ENCODE measurements at regions not wholly inside any gene's neighbourhood (a gene's known extent, or its start where the extent isn't known, plus 50 kb on each side); places are given as distances from the start of the nearest gene placed in this dataset.

- Histone ChIP-seq H3K9me3 (ENCODE audit: insufficient read depth, low read length) (no peaks in the 10 kb centered on the region), H3K4me3 (ENCODE audit: insufficient read length, low read depth) (no peak overlapping the region), H3K9ac (ENCODE audit: insufficient read length, low read depth) (no peak overlapping the region), H3K4me1 (ENCODE audit: insufficient read depth, insufficient read length) (no peaks in the 10 kb centered on the region), H3K36me3 (ENCODE audit: insufficient read depth, insufficient read length, low read length) (no peaks in the 10 kb centered on the region), H3K27me3 (ENCODE audit: insufficient read depth, insufficient read length) (no peaks in the 10 kb centered on the region)
- DNase-seq (ENCODE audit: low read depth, low spot score) = no peak
- no peak for TF ChIP-seq YY1 (IDR thresholded peaks at IDR 0.05; ENCODE audit: insufficient read depth, insufficient read length)
- TF ChIP-seq SUZ12 (IDR thresholded peaks at IDR 0.05; ENCODE audit: extremely low read depth, insufficient read depth, insufficient read length) = no peak
- TF ChIP-seq ZNF274 (IDR thresholded peaks at IDR 0.05; ENCODE audit: low read depth, low read length) = no peak
These were observed 104.8 kb upstream of the ZNF217 start for GRCh38 chr20:53698371-53698978.

GRCh38 chr20:53695797-53696527, 102.3 kb upstream of the ZNF217 start:
- Histone ChIP-seq H3K9me3 (ENCODE audit: insufficient read depth, low read length) (no peaks in the 10 kb centered on the region), H3K27me3 (ENCODE audit: insufficient read depth, insufficient read length) (no peaks in the 10 kb centered on the region), H3K4me1 (ENCODE audit: insufficient read depth, insufficient read length) (no peaks in the 10 kb centered on the region), H3K4me3 (ENCODE audit: insufficient read length, low read depth) (no peak overlapping the region), H3K9ac (ENCODE audit: insufficient read length, low read depth) (no peak overlapping the region), H3K36me3 (ENCODE audit: insufficient read depth, insufficient read length, low read length) (no peaks in the 10 kb centered on the region)
- TF ChIP-seq SUZ12 (IDR thresholded peaks at IDR 0.05; ENCODE audit: extremely low read depth, insufficient read depth, insufficient read length) (no peak), ZNF274 (IDR thresholded peaks at IDR 0.05; ENCODE audit: low read depth, low read length) (no peak), YY1 (IDR thresholded peaks at IDR 0.05; ENCODE audit: insufficient read depth, insufficient read length) (no peak)
- no peak for DNase-seq (ENCODE audit: low read depth, low spot score)

- DNase-seq (ENCODE audit: low read depth, low spot score) = no peak
- H3K4me1 ChIP-seq (ENCODE audit: insufficient read depth, insufficient read length) = no peaks in the 10 kb centered on the region
- no peaks in the 10 kb centered on the region for H3K27me3 ChIP-seq (ENCODE audit: insufficient read depth, insufficient read length)
These were observed 99.7 kb upstream of the ZNF217 start for GRCh38 chr20:53693262-53693871.

GRCh38 chr20:53692465-53693067, 98.9 kb upstream of the ZNF217 start:
- Histone ChIP-seq H3K4me1 (ENCODE audit: insufficient read depth, insufficient read length) (no peaks in the 10 kb centered on the region), H3K27me3 (ENCODE audit: insufficient read depth, insufficient read length) (no peaks in the 10 kb centered on the region), H3K4me3 (ENCODE audit: insufficient read length, low read depth) (no peak overlapping the region), H3K9me3 (ENCODE audit: insufficient read depth, low read length) (no peaks in the 10 kb centered on the region), H3K36me3 (ENCODE audit: insufficient read depth, insufficient read length, low read length) (no peaks in the 10 kb centered on the region), H3K9ac (ENCODE audit: insufficient read length, low read depth) (no peak overlapping the region)
- no peak for DNase-seq (ENCODE audit: low read depth, low spot score)
- TF ChIP-seq YY1 (IDR thresholded peaks at IDR 0.05; ENCODE audit: insufficient read depth, insufficient read length) (no peak), ZNF274 (IDR thresholded peaks at IDR 0.05; ENCODE audit: low read depth, low read length) (no peak), SUZ12 (IDR thresholded peaks at IDR 0.05; ENCODE audit: extremely low read depth, insufficient read depth, insufficient read length) (no peak)

More at GRCh38 chr20:53693262-53693871, 99.7 kb upstream of the ZNF217 start:
- H3K9ac ChIP-seq (ENCODE audit: insufficient read length, low read depth) = no peak overlapping the region
- H3K36me3 ChIP-seq (ENCODE audit: insufficient read depth, insufficient read length, low read length) = no peaks in the 10 kb centered on the region
- no peaks in the 10 kb centered on the region for H3K9me3 ChIP-seq (ENCODE audit: insufficient read depth, low read length)
- no peak overlapping the region for H3K4me3 ChIP-seq (ENCODE audit: insufficient read length, low read depth)
- TF ChIP-seq YY1 (IDR thresholded peaks at IDR 0.05; ENCODE audit: insufficient read depth, insufficient read length) (no peak), SUZ12 (IDR thresholded peaks at IDR 0.05; ENCODE audit: extremely low read depth, insufficient read depth, insufficient read length) (no peak), ZNF274 (IDR thresholded peaks at IDR 0.05; ENCODE audit: low read depth, low read length) (no peak)

DNA sequence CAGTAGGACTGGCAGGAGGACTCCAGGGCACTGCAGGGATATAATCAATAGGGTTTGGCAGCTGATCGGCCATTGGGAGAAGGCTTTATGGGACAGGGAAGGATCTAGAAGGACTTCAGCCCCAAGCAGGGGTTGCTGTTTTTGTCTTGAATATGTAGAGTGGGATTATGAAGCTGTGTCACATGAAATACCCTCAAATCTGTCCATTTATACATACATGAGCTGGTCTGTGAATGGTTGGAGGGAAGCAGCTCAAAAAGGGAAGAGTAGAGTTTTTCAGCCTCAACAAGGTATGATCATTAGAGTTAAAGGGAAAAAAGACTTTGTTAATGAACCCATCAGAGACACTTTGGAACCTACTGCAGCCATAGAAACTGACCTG, 98.2 kb upstream of the ZNF217 start:
- H3K9me3 ChIP-seq (ENCODE audit: insufficient read depth, low read length) = no peaks in the 10 kb centered on the region
- no peaks in the 10 kb centered on the region for H3K4me1 ChIP-seq (ENCODE audit: insufficient read depth, insufficient read length)
- H3K4me3 ChIP-seq (ENCODE audit: insufficient read length, low read depth) = no peak overlapping the region
- DNase-seq (ENCODE audit: low read depth, low spot score) = no peak
- no peaks in the 10 kb centered on the region for H3K36me3 ChIP-seq (ENCODE audit: insufficient read depth, insufficient read length, low read length)
- TF ChIP-seq YY1 (IDR thresholded peaks at IDR 0.05; ENCODE audit: insufficient read depth, insufficient read length) = no peak
- no peak for TF ChIP-seq ZNF274 (IDR thresholded peaks at IDR 0.05; ENCODE audit: low read depth, low read length)
- H3K27me3 ChIP-seq (ENCODE audit: insufficient read depth, insufficient read length) = no peaks in the 10 kb centered on the region
- no peak overlapping the region for H3K9ac ChIP-seq (ENCODE audit: insufficient read length, low read depth)

DNA sequence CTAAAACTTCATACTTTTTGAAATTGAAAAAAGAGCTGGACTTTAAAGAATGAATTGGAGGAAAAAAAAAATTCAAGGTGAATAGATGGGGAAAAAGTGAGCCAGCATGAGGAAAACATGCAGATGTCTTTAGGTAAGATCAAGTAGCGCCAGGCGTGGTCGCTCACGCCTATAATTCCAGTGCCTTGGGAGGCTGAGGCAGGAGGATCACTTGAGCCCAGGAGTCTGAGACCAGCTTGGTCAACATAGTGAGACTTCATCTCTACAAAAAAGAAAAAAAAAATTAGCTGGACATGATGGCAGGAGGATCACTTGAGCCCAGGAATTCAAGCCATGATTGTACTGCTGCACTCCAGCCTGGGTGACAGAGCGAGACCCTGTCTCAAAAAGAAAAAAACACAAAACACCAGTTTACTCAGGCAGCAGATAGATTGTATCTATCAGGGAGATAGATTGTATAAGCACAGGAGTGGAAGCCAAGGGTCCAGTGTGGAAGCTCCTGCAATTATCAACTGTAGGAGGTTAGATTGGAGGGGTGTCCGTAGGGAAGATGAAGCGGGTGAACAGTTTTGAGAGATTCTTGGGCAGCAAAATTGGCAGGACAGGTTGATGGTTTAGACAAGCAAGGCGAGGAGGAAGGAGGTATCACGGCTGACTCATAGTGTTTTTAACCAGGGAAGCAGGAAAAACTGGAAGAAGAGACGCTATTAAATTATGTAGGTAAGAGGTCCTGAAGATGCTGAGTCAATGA, 97.6 kb upstream of the ZNF217 start:
- H3K4me1 ChIP-seq (ENCODE audit: insufficient read depth, insufficient read length) = no peaks in the 10 kb centered on the region
- no peak for DNase-seq (ENCODE audit: low read depth, low spot score)
- no peaks in the 10 kb centered on the region for H3K27me3 ChIP-seq (ENCODE audit: insufficient read depth, insufficient read length)
- H3K36me3 ChIP-seq (ENCODE audit: insufficient read depth, insufficient read length, low read length) = no peaks in the 10 kb centered on the region
- TF ChIP-seq SUZ12 (IDR thresholded peaks at IDR 0.05; ENCODE audit: extremely low read depth, insufficient read depth, insufficient read length) = no peak
- TF ChIP-seq YY1 (IDR thresholded peaks at IDR 0.05; ENCODE audit: insufficient read depth, insufficient read length) = no peak
- no peak for TF ChIP-seq ZNF274 (IDR thresholded peaks at IDR 0.05; ENCODE audit: low read depth, low read length)
- H3K4me3 ChIP-seq (ENCODE audit: insufficient read length, low read depth) = no peak overlapping the region
- H3K9me3 ChIP-seq (ENCODE audit: insufficient read depth, low read length) = no peaks in the 10 kb centered on the region
- no peak overlapping the region for H3K9ac ChIP-seq (ENCODE audit: insufficient read length, low read depth)
